GM12878 (cell line): ENCODE measurements at regions not wholly inside any gene's neighbourhood (a gene's known extent, or its start where the extent isn't known, plus 50 kb on each side); places are given as distances from the start of the nearest gene placed in this dataset.

Source experiments
- ATAC-seq: fragments of 200-7000 bp; cut with Tn5 transposase; 3 replicates; pipeline ENCODE4 v1.9.1; 2020; ENCODE audit warnings: mild to moderate bottlenecking, moderate library complexity
- BruUV-seq: library from RNA; stranded (reverse); fragments of 400-500 nt; replicated peaks from 2 replicates; lab custom pipeline; 2021; lab: Mats Ljungman, UMichigan
- CTCF ChIA-PET: fragments of 300-600 bp; sonication (Branson Sonifier 250); formaldehyde crosslinking; extraction: SDS; loops from one replicate; lab custom pipeline; 2021; ENCODE audit warnings: inconsistent platforms; lab: Yijun Ruan, JAX
- POLR2A ChIA-PET: fragments of 350-600 bp; formaldehyde crosslinking; extraction: SDS; loops from one replicate; lab custom pipeline; 2021; ENCODE audit warnings: inconsistent platforms; lab: Charles Lee
- RAD21 ChIA-PET: fragments of 300-600 bp; sonication (Branson Sonifier 250); formaldehyde crosslinking; loops from one replicate; lab custom pipeline; 2023; ENCODE audit warnings: antibody characterized with exemption; ENCODE audit not compliant: unreplicated experiment; lab: Charles Lee
- SMC1A ChIA-PET: fragments of 300-600 bp; sonication (Branson Sonifier 250); formaldehyde crosslinking; loops from one replicate; lab custom pipeline; 2023; ENCODE audit not compliant: unreplicated experiment, uncharacterized antibody; lab: Charles Lee
- DNase-seq: peaks from one replicate; pipeline ENCODE4 v3.0.0-alpha.2; 2011; ENCODE audit warnings: low read depth, low spot score
- FAIRE-seq: peaks from 3 replicates; lab custom pipeline; 2011; peaks lifted over from hg19 to GRCh38; lab: Jason Lieb, UNC
- H2AFZ ChIP-seq: 2 replicates; pipeline ENCODE4 v1.6.0; 2011; ENCODE audit warnings: low read depth, low read length, control low read depth; ENCODE audit not compliant: control insufficient read depth
- H3K27ac ChIP-seq: 2 replicates; pipeline ENCODE4 v1.5.1; 2011; ENCODE audit warnings: control low read depth; ENCODE audit not compliant: control insufficient read depth, insufficient read depth
- H3K27me3 ChIP-seq, 2 experiments: replicated peaks in 1 of 2; 2 replicates each; pipeline versions ENCODE4 v1.6.0 to v1.6.1; 2011; ENCODE audit warnings: low read length in 1 of 2; ENCODE audit not compliant: control insufficient read depth in 2 of 2, insufficient read depth in 2 of 2
- H3K36me3 ChIP-seq, 2 experiments: 2 replicates each; pipeline ENCODE4 v1.5.1; 2011; ENCODE audit warnings: low read length in 1 of 2; ENCODE audit not compliant: control insufficient read depth in 2 of 2, insufficient read depth in 2 of 2
- H3K4me1 ChIP-seq: 2 replicates; pipeline ENCODE4 v1.6.1; 2011; ENCODE audit warnings: mild to moderate bottlenecking, low read length, moderate library complexity, mixed read lengths; ENCODE audit not compliant: control insufficient read depth, insufficient read depth
- H3K4me2 ChIP-seq: 2 replicates; pipeline ENCODE4 v1.6.0; 2011; ENCODE audit warnings: control low read depth; ENCODE audit not compliant: control insufficient read depth, insufficient read depth
- H3K4me3 ChIP-seq: fragments of 200-600 bp; sonication (generic); 2 replicates; pipeline ENCODE4 v1.5.1; 2016
- H3K79me2 ChIP-seq: 2 replicates; pipeline ENCODE4 v1.6.0; 2011; ENCODE audit warnings: low read length; ENCODE audit not compliant: control insufficient read depth, insufficient read depth
- H3K9ac ChIP-seq: 2 replicates; pipeline ENCODE4 v1.8.0; 2011; ENCODE audit warnings: low read length, control low read depth, mixed read lengths; ENCODE audit not compliant: control insufficient read depth, insufficient read depth
- H3K9me3 ChIP-seq: replicated peaks from 3 replicates; pipeline ENCODE4 v1.5.1; 2011; ENCODE audit warnings: mild to moderate bottlenecking, low read length; ENCODE audit not compliant: control insufficient read depth, insufficient read depth
- H4K20me1 ChIP-seq: 2 replicates; pipeline ENCODE4 v1.6.0; 2011; ENCODE audit not compliant: control insufficient read depth, insufficient read depth
- ASH2L ChIP-seq: fragments of 300-600, 200-600 bp; sonication (generic); IDR thresholded peaks from 2 replicates; pipeline ENCODE4 v1.6.1; 2017; ENCODE audit warnings: low read depth, mild to moderate bottlenecking, borderline replicate concordance
- CEBPB ChIP-seq, 2 experiments: fragments of 150-350 bp in 1 of 2; IDR thresholded peaks; 2 replicates each; pipeline ENCODE4 v1.6.1; 2012 to 2014; ENCODE audit warnings: low read depth in 2 of 2, low read length in 2 of 2, borderline replicate concordance in 1 of 2, inconsistent platforms in 1 of 2
- CREB1 ChIP-seq: IDR thresholded peaks from 2 replicates; pipeline ENCODE4 v1.6.1; 2012; ENCODE audit warnings: low read depth, mild to moderate bottlenecking, inconsistent platforms
- GATAD2B ChIP-seq: fragments of 450-650 bp; conservative IDR thresholded peaks from 2 replicates; pipeline ENCODE4 v1.6.1; 2017; ENCODE audit warnings: low read depth, mild to moderate bottlenecking, moderate library complexity
- MYB ChIP-seq: fragments of 150-350 bp; IDR thresholded peaks from 2 replicates; pipeline ENCODE4 v1.6.1; 2014; ENCODE audit warnings: mild to moderate bottlenecking, low read depth, low read length, borderline replicate concordance
- POLR2A ChIP-seq: IDR thresholded peaks from 2 replicates; pipeline ENCODE4 v1.6.1; 2011; ENCODE audit warnings: low read depth, mild to moderate bottlenecking, low read length
- SMC3 ChIP-seq: IDR thresholded peaks from 2 replicates; pipeline ENCODE4 v1.6.1; 2011; ENCODE audit warnings: low read length, improper control_type of control experiment, borderline replicate concordance
- STAT3 ChIP-seq: IDR thresholded peaks from 2 replicates; pipeline ENCODE4 v1.6.1; 2011; ENCODE audit warnings: low read depth, low read length, improper control_type of control experiment
- WRNIP1 ChIP-seq: IDR thresholded peaks from 2 replicates; pipeline ENCODE4 v1.6.1; 2011; ENCODE audit warnings: low read depth, low read length, improper control_type of control experiment, borderline replicate concordance
- ZNF687 ChIP-seq: fragments of 450-650 bp; IDR thresholded peaks from 2 replicates; pipeline ENCODE4 v1.6.1; 2017; ENCODE audit warnings: mild to moderate bottlenecking, moderate library complexity
- WGBS: methylation state at CpG from one replicate; pipeline ENCODE4 v1.1.6; 2016; ENCODE audit warnings: low lambda C conversion rate; ENCODE audit not compliant: insufficient replicate concordance, insufficient coverage; ENCODE audit errors: missing lambda C conversion rate; 5-methylcytosine and 5-hydroxymethylcytosine counted together
- in situ Hi-C: fragments of 300-500 bp; cut with MboI; formaldehyde crosslinking; loops from 9 replicates; pipeline ENCODE4 v1.14.3; 2018; ENCODE audit warnings: mixed read lengths
- intact Hi-C: fragments of 100-400 bp; cut with micrococcal nuclease; formaldehyde crosslinking; loops from one replicate; pipeline ENCODE4 v1.14.2; 2022; ENCODE audit not compliant: unreplicated experiment
- TF ChIP-seq, protein P1 (sequence below): fragments of 450-650 bp; formaldehyde crosslinking; IDR thresholded peaks from 2 replicates; pipeline ENCODE4 v1.4.0; 2020; ENCODE audit warnings: mild to moderate bottlenecking, moderate library complexity
- TF ChIP-seq, protein P2 (sequence below): IDR thresholded peaks from 2 replicates; pipeline ENCODE4 v1.6.1; 2011; ENCODE audit warnings: mild to moderate bottlenecking, low read depth, low read length, moderate library complexity; ENCODE audit not compliant: insufficient replicate concordance

DNA sequence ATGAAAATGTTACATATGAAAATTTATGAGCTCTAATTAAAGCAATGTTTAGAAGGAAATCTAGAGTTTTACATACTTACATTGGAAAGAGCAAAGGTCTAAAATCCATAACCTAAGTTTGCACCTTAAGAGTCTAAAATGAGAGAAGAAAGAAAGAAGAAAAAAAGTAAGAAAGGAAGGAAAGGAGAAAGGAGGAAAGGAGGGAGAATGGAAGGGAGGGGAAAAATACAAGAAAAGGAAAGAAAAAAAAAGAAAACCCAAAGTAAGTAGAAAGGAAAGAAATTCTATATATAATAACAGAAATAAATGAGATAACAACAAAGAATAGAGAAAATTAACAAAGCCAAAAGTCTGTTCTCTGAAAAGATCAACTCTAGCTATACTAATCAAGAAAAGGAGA lies 122.6 kb downstream of the BCL2L11 start (continued):
- TF ChIP-seq CREB1 (no peak), SMC3 (no peak), GATAD2B (no peak), STAT3 (no peak), CEBPB (IDR thresholded peaks at IDR 0.05; ENCODE audit: borderline replicate concordance in 1 of 2, low read depth in 2 of 2, low read length in 2 of 2) (no peak), POLR2A (no peak), MYB (no peak)
- TF ChIP-seq, all 136 proteins: peak for 0

- no peaks in the 10 kb centered on the region for H3K79me2 ChIP-seq
- in situ Hi-C loops = no loop called here
- ChIA-PET POLR2A (no interaction called here), RAD21 (no interaction called here), SMC1A (no interaction called here), CTCF (no interaction called here)
- DNase-seq (no peak), ATAC-seq (no peak), FAIRE-seq (no peak)
- intact Hi-C loops = no loop called here
- no peaks in the 10 kb centered on the region for H4K20me1 ChIP-seq
- 61% methylated on average over 3 of the region's 3 CpGs for WGBS
- H3K27me3 ChIP-seq = no peaks in the 10 kb centered on the region
- H3K4me1 ChIP-seq = no peaks in the 10 kb centered on the region
- H2AFZ ChIP-seq = no peak overlapping the region
- no peak overlapping the region for H3K9ac ChIP-seq
- BruUV-seq = no TSS peak
- H3K27ac ChIP-seq = no peak overlapping the region
- no peaks in the 10 kb centered on the region for H3K36me3 ChIP-seq
- H3K4me3 ChIP-seq = no peak overlapping the region
- H3K4me2 ChIP-seq = no peak overlapping the region
- no peaks in the 10 kb centered on the region for H3K9me3 ChIP-seq
- TF ChIP-seq WRNIP1 (no peak), ASH2L (no peak), ZNF687 (no peak)
- TF ChIP-seq, protein P1, sequence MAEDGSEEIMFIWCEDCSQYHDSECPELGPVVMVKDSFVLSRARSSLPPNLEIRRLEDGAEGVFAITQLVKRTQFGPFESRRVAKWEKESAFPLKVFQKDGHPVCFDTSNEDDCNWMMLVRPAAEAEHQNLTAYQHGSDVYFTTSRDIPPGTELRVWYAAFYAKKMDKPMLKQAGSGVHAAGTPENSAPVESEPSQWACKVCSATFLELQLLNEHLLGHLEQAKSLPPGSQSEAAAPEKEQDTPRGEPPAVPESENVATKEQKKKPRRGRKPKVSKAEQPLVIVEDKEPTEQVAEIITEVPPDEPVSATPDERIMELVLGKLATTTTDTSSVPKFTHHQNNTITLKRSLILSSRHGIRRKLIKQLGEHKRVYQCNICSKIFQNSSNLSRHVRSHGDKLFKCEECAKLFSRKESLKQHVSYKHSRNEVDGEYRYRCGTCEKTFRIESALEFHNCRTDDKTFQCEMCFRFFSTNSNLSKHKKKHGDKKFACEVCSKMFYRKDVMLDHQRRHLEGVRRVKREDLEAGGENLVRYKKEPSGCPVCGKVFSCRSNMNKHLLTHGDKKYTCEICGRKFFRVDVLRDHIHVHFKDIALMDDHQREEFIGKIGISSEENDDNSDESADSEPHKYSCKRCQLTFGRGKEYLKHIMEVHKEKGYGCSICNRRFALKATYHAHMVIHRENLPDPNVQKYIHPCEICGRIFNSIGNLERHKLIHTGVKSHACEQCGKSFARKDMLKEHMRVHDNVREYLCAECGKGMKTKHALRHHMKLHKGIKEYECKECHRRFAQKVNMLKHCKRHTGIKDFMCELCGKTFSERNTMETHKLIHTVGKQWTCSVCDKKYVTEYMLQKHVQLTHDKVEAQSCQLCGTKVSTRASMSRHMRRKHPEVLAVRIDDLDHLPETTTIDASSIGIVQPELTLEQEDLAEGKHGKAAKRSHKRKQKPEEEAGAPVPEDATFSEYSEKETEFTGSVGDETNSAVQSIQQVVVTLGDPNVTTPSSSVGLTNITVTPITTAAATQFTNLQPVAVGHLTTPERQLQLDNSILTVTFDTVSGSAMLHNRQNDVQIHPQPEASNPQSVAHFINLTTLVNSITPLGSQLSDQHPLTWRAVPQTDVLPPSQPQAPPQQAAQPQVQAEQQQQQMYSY (CRISPR knock-in tag) = no peak
- TF ChIP-seq, protein P2, sequence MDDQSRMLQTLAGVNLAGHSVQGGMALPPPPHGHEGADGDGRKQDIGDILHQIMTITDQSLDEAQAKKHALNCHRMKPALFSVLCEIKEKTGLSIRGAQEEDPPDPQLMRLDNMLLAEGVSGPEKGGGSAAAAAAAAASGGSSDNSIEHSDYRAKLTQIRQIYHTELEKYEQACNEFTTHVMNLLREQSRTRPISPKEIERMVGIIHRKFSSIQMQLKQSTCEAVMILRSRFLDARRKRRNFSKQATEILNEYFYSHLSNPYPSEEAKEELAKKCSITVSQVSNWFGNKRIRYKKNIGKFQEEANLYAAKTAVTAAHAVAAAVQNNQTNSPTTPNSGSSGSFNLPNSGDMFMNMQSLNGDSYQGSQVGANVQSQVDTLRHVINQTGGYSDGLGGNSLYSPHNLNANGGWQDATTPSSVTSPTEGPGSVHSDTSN = no peak
These were observed 124.2 kb downstream of the BCL2L11 start for GRCh38 chr2:111244864-111245263.
